ENCODE measurements at regions not wholly inside any gene's neighbourhood (a gene's known extent, or its start where the extent isn't known, plus 50 kb on each side); places are given as distances from the start of the nearest gene placed in this dataset.

DNA sequence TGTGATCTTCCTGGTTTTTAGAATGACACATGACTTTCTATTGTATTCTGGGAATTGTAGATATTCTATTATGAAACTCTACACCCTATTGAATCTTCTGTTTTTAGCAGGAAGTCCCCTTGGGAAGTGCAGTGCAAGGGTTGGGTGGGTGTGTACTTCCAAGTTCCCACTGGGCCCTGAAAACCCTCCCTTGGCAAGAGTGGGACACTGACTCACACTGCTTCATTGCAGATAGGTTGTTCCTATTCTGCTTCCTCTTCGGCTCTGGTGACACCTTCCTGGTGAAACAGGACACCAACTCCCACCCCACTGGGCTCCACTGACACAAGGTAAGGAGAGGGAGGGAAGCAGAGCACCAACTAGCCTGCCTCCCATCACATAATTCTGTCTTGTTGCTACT, 121.8 kb downstream of the KCTD12 start:
- Histone ChIP-seq H4K20me1 (ENCODE audit: control insufficient read depth, extremely low read depth, insufficient read depth, low read length) (no peaks in the 10 kb centered on the region), H3K4me2 (ENCODE audit: extremely low read depth, insufficient read depth, low read length) (no peak overlapping the region), H3K36me3 (ENCODE audit: control insufficient read depth, insufficient read depth, low read length) (no peaks in the 10 kb centered on the region), H3K4me1 (ENCODE audit: control insufficient read depth, extremely low read depth, insufficient read depth, low read length) (no peaks in the 10 kb centered on the region), H3K9me3 (ENCODE audit: control insufficient read depth, insufficient read depth, low read depth, low read length) (no peaks in the 10 kb centered on the region), H3K27me3 (ENCODE audit: control insufficient read depth, insufficient read depth, low read length) (no peaks in the 10 kb centered on the region), H3K4me3 (replicated peaks in 1 of 4; ENCODE audit: control extremely low read depth in 1 of 4, insufficient read depth in 1 of 4, low read depth in 3 of 4, low read length in 4 of 4) (no peak overlapping the region), H3K9ac (ENCODE audit: insufficient read depth, low read length) (no peak overlapping the region), H3K27ac (ENCODE audit: insufficient read depth, low read length) (no peak overlapping the region), H2AFZ (ENCODE audit: low read length) (no peak overlapping the region), H3K79me2 (ENCODE audit: control insufficient read depth, insufficient read depth, low read length) (no peaks in the 10 kb centered on the region)
- no peak for TF ChIP-seq EZH2 (IDR thresholded peaks at IDR 0.05; ENCODE audit: low read length, missing control alignments)
- TF ChIP-seq CTCF (conservative IDR thresholded peaks at IDR 0.05 in 1 of 2, IDR thresholded peaks at IDR 0.05 in 1 of 2; ENCODE audit: low read depth in 1 of 2, low read length in 2 of 2) = no peak
- DNase-seq (ENCODE audit: low read depth in 2 of 2) = peak; percentile 10 to 47

GRCh38 chr13:76762721-76763120, 123.5 kb downstream of the KCTD12 start:
- Histone ChIP-seq H3K9me3 (ENCODE audit: control insufficient read depth, insufficient read depth, low read depth, low read length) (no peaks in the 10 kb centered on the region), H3K9ac (ENCODE audit: insufficient read depth, low read length) (no peak overlapping the region), H3K27me3 (ENCODE audit: control insufficient read depth, insufficient read depth, low read length) (no peaks in the 10 kb centered on the region), H3K27ac (ENCODE audit: insufficient read depth, low read length) (no peak overlapping the region), H3K4me1 (ENCODE audit: control insufficient read depth, extremely low read depth, insufficient read depth, low read length) (no peaks in the 10 kb centered on the region), H2AFZ (ENCODE audit: low read length) (no peak overlapping the region), H3K79me2 (ENCODE audit: control insufficient read depth, insufficient read depth, low read length) (no peaks in the 10 kb centered on the region), H3K4me2 (ENCODE audit: extremely low read depth, insufficient read depth, low read length) (no peak overlapping the region), H4K20me1 (ENCODE audit: control insufficient read depth, extremely low read depth, insufficient read depth, low read length) (no peaks in the 10 kb centered on the region), H3K4me3 (replicated peaks in 1 of 4; ENCODE audit: control extremely low read depth in 1 of 4, insufficient read depth in 1 of 4, low read depth in 3 of 4, low read length in 4 of 4) (no peak overlapping the region), H3K36me3 (ENCODE audit: control insufficient read depth, insufficient read depth, low read length) (no peaks in the 10 kb centered on the region)
- TF ChIP-seq EZH2 (IDR thresholded peaks at IDR 0.05; ENCODE audit: low read length, missing control alignments) (no peak), CTCF (conservative IDR thresholded peaks at IDR 0.05 in 1 of 2, IDR thresholded peaks at IDR 0.05 in 1 of 2; ENCODE audit: low read depth in 1 of 2, low read length in 2 of 2) (no peak)
- DNase-seq (ENCODE audit: low read depth in 2 of 2) = no peak

DNA sequence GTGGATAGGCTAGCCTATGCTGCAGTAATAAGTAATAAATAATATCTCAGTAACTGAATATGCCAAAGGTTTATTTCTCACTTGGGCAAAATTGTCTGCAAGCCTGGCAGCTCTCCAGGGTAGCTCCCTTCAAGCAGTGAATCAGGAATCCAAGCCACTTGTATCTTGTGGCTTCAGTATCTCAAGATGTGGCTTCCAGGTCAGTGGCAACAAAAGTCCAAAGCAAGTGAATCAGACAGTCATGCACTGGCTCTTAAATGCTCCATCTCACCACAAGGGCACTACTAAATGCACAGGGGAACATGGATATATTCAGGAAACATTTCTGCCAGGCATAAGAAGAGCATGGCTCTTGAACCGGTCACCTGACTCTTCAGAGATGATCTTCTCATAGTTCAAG, 126.3 kb downstream of the KCTD12 start:
- Histone ChIP-seq H4K20me1 (ENCODE audit: control insufficient read depth, extremely low read depth, insufficient read depth, low read length) (no peaks in the 10 kb centered on the region), H3K36me3 (ENCODE audit: control insufficient read depth, insufficient read depth, low read length) (no peaks in the 10 kb centered on the region), H3K27me3 (ENCODE audit: control insufficient read depth, insufficient read depth, low read length) (no peaks in the 10 kb centered on the region), H3K4me2 (ENCODE audit: extremely low read depth, insufficient read depth, low read length) (no peak overlapping the region), H3K27ac (ENCODE audit: insufficient read depth, low read length) (no peak overlapping the region), H3K4me1 (ENCODE audit: control insufficient read depth, extremely low read depth, insufficient read depth, low read length) (no peaks in the 10 kb centered on the region), H3K4me3 (replicated peaks in 1 of 4; ENCODE audit: control extremely low read depth in 1 of 4, insufficient read depth in 1 of 4, low read depth in 3 of 4, low read length in 4 of 4) (no peak overlapping the region), H3K9me3 (ENCODE audit: control insufficient read depth, insufficient read depth, low read depth, low read length) (no peaks in the 10 kb centered on the region), H3K9ac (ENCODE audit: insufficient read depth, low read length) (no peak overlapping the region), H2AFZ (ENCODE audit: low read length) (no peak overlapping the region), H3K79me2 (ENCODE audit: control insufficient read depth, insufficient read depth, low read length) (no peaks in the 10 kb centered on the region)
- peak; percentile 6 to 71 for DNase-seq (ENCODE audit: low read depth in 2 of 2)
- TF ChIP-seq EZH2 (IDR thresholded peaks at IDR 0.05; ENCODE audit: low read length, missing control alignments) (no peak), CTCF (conservative IDR thresholded peaks at IDR 0.05 in 1 of 2, IDR thresholded peaks at IDR 0.05 in 1 of 2; ENCODE audit: low read depth in 1 of 2, low read length in 2 of 2) (no peak)

Data from fibroblast of lung (primary cell).